IPS DF 6.9 (cell line): ENCODE measurements at regions not wholly inside any gene's neighbourhood (a gene's known extent, or its start where the extent isn't known, plus 50 kb on each side); places are given as distances from the start of the nearest gene placed in this dataset.

ENCODE experiments used
- DNase-seq: peaks from one replicate; pipeline ENCODE4 v3.0.0-alpha.2; 2013; ENCODE audit warnings: low read depth, low spot score
- H3K27ac ChIP-seq: one replicate; pipeline ENCODE4 v1.5.1; 2013; ENCODE audit warnings: low read length, control low read depth
- H3K27me3 ChIP-seq: 2 replicates; pipeline ENCODE4 v1.6.1; 2013; ENCODE audit warnings: mild to moderate bottlenecking, low read length; ENCODE audit not compliant: control insufficient read depth, insufficient read depth
- H3K36me3 ChIP-seq: 2 replicates; pipeline ENCODE4 v1.6.1; 2013; ENCODE audit warnings: low read length; ENCODE audit not compliant: control insufficient read depth, insufficient read depth
- H3K4me1 ChIP-seq: 2 replicates; pipeline ENCODE4 v1.6.1; 2013; ENCODE audit warnings: low read length; ENCODE audit not compliant: control insufficient read depth, insufficient read depth
- H3K4me3 ChIP-seq: 2 replicates; pipeline ENCODE4 v1.5.1; 2013; ENCODE audit warnings: mild to moderate bottlenecking, low read length
- H3K9me3 ChIP-seq: 2 replicates; pipeline ENCODE4 v1.6.1; 2013; ENCODE audit warnings: low read length, inconsistent platforms; ENCODE audit not compliant: control insufficient read depth, insufficient read depth
- WGBS: extraction: QIAGEN DNeasy Blood & Tissue Kit; methylation state at CpG from one replicate; pipeline ENCODE4 v1.1.7; 2013; ENCODE audit warnings: mixed read lengths, missing lambda C conversion rate; ENCODE audit not compliant: insufficient read length, insufficient coverage; 5-methylcytosine and 5-hydroxymethylcytosine counted together

GRCh38 chr21:41580758-41581554 lies 73.0 kb upstream of the TMPRSS2 start:
- no peak overlapping the region for H3K4me3 ChIP-seq
- WGBS, result no CpG with 5 or more reads among the region's 13 CpGs

GRCh38 chr21:41579692-41580091 lies 71.7 kb upstream of the TMPRSS2 start:
- no CpG with 5 or more reads among the region's 4 CpGs for WGBS

More at GRCh38 chr21:41580758-41581554, 73.0 kb upstream of the TMPRSS2 start:
- Histone ChIP-seq H3K9me3 (no peaks in the 10 kb centered on the region), H3K36me3 (no peaks in the 10 kb centered on the region), H3K4me1 (peaks cover 4% of the 10 kb centered on the region), H3K27me3 (no peaks in the 10 kb centered on the region), H3K27ac (no peak overlapping the region)
- DNase-seq, result no peak

GRCh38 chr21:41578716-41579115 lies 70.8 kb upstream of the TMPRSS2 start:
- H3K27me3 ChIP-seq, result no peaks in the 10 kb centered on the region
- H3K27ac ChIP-seq, result no peak overlapping the region
- no peaks in the 10 kb centered on the region for H3K9me3 ChIP-seq
- H3K4me3 ChIP-seq, result no peak overlapping the region
- no CpG with 5 or more reads among the region's 2 CpGs for WGBS
- no peaks in the 10 kb centered on the region for H3K36me3 ChIP-seq
- no peak for DNase-seq
- peaks cover 1% of the 10 kb centered on the region; the same call in 1 of the 2 replicates for H3K4me1 ChIP-seq

More at GRCh38 chr21:41579692-41580091, 71.7 kb upstream of the TMPRSS2 start:
- peaks cover 4% of the 10 kb centered on the region for H3K4me1 ChIP-seq
- no peak overlapping the region for H3K4me3 ChIP-seq
- no peaks in the 10 kb centered on the region for H3K27me3 ChIP-seq
- no peaks in the 10 kb centered on the region for H3K36me3 ChIP-seq
- H3K27ac ChIP-seq, result no peak overlapping the region
- H3K9me3 ChIP-seq, result no peaks in the 10 kb centered on the region
- no peak for DNase-seq

GRCh38 chr21:41578083-41578482 lies 70.1 kb upstream of the TMPRSS2 start:
- H3K27ac ChIP-seq, result no peak overlapping the region
- DNase-seq, result no peak
- H3K9me3 ChIP-seq, result no peaks in the 10 kb centered on the region
- no peaks in the 10 kb centered on the region for H3K36me3 ChIP-seq
- no CpG with 5 or more reads among the region's 1 CpG for WGBS
- no peak overlapping the region for H3K4me3 ChIP-seq
- no peaks in the 10 kb centered on the region for H3K4me1 ChIP-seq
- H3K27me3 ChIP-seq, result no peaks in the 10 kb centered on the region

GRCh38 chr21:41576013-41576615 lies 68.2 kb upstream of the TMPRSS2 start:
- DNase-seq, result no peak
- no peak overlapping the region for H3K4me3 ChIP-seq
- no peaks in the 10 kb centered on the region for H3K27me3 ChIP-seq
- no CpG with 5 or more reads among the region's 4 CpGs for WGBS
- no peaks in the 10 kb centered on the region for H3K36me3 ChIP-seq
- no peaks in the 10 kb centered on the region for H3K9me3 ChIP-seq
- H3K4me1 ChIP-seq, result no peaks in the 10 kb centered on the region
- no peak overlapping the region for H3K27ac ChIP-seq

- H3K36me3 ChIP-seq, result no peaks in the 10 kb centered on the region
- no peak for DNase-seq
- no CpG with 5 or more reads among the region's 5 CpGs for WGBS
- H3K27me3 ChIP-seq, result no peaks in the 10 kb centered on the region
- H3K4me1 ChIP-seq, result no peaks in the 10 kb centered on the region
- H3K27ac ChIP-seq, result no peak overlapping the region
- H3K4me3 ChIP-seq, result no peak overlapping the region
- no peaks in the 10 kb centered on the region for H3K9me3 ChIP-seq
Measured at GRCh38 chr21:41573902-41574690, 66.1 kb upstream of the TMPRSS2 start.

- Histone ChIP-seq H3K4me1 (no peaks in the 10 kb centered on the region; the same call in 1 of the 2 replicates), H3K36me3 (no peaks in the 10 kb centered on the region), H3K4me3 (no peak overlapping the region), H3K27me3 (no peaks in the 10 kb centered on the region), H3K9me3 (no peaks in the 10 kb centered on the region), H3K27ac (no peak overlapping the region)
- no peak for DNase-seq
Measured at GRCh38 chr21:41571938-41572510, 64.1 kb upstream of the TMPRSS2 start.

- H3K9me3 ChIP-seq, result no peaks in the 10 kb centered on the region
- no peak overlapping the region for H3K4me3 ChIP-seq
- no peaks in the 10 kb centered on the region; the same call in 1 of the 2 replicates for H3K4me1 ChIP-seq
- no peak for DNase-seq
- no peaks in the 10 kb centered on the region for H3K27me3 ChIP-seq
- no peaks in the 10 kb centered on the region for H3K36me3 ChIP-seq
- WGBS, result no CpG with 5 or more reads among the region's 7 CpGs
- no peak overlapping the region for H3K27ac ChIP-seq
Measured at GRCh38 chr21:41570791-41571355, 62.9 kb upstream of the TMPRSS2 start.

- H3K9me3 ChIP-seq, result no peaks in the 10 kb centered on the region
- DNase-seq, result no peak
- WGBS, result no CpG with 5 or more reads among the region's 14 CpGs
- H3K27me3 ChIP-seq, result no peaks in the 10 kb centered on the region
- H3K4me1 ChIP-seq, result no peaks in the 10 kb centered on the region; the same call in 1 of the 2 replicates
- no peaks in the 10 kb centered on the region for H3K36me3 ChIP-seq
- H3K4me3 ChIP-seq, result no peak overlapping the region
- H3K27ac ChIP-seq, result no peak overlapping the region
Measured at GRCh38 chr21:41568606-41569385, 60.8 kb upstream of the TMPRSS2 start.
